Spleen (tissue), 7 donors: ENCODE measurements at regions not wholly inside any gene's neighbourhood (a gene's known extent, or its start where the extent isn't known, plus 50 kb on each side); places are given as distances from the start of the nearest gene placed in this dataset.

Experiments used
- POLR2A ChIP-seq, 3 donors: fragments of 450-650 bp; IDR thresholded peaks; one replicate each; pipeline ENCODE4 v1.5.1; 2017; ENCODE audit warnings: antibody characterized with exemption in 3 of 3, mild to moderate bottlenecking in 1 of 3
- TF ChIP-seq, protein P1 (sequence below), 11 experiments: fragments of 200-600 bp in 7 of 11; fragments of 450-650 bp in 4 of 11; sonication (generic) in 4 of 11; IDR thresholded peaks in 8 of 11; conservative IDR thresholded peaks in 3 of 11; 1 replicate in 7 of 11; 2 replicates in 4 of 11; pipeline versions ENCODE4 v1.4.0 to v1.8.0; 2016 to 2021; ENCODE audit warnings: antibody characterized with exemption in 11 of 11, inconsistent platforms in 4 of 11, mild to moderate bottlenecking in 1 of 11
- donor health status: DM: no; HTN: no; CAD: no; lungs with moderate emphysema.
- donor health status: DM: no; HTN: no; CAD: no.
- donor health status: DM: no; HTN: no; CAD: no.

DNA sequence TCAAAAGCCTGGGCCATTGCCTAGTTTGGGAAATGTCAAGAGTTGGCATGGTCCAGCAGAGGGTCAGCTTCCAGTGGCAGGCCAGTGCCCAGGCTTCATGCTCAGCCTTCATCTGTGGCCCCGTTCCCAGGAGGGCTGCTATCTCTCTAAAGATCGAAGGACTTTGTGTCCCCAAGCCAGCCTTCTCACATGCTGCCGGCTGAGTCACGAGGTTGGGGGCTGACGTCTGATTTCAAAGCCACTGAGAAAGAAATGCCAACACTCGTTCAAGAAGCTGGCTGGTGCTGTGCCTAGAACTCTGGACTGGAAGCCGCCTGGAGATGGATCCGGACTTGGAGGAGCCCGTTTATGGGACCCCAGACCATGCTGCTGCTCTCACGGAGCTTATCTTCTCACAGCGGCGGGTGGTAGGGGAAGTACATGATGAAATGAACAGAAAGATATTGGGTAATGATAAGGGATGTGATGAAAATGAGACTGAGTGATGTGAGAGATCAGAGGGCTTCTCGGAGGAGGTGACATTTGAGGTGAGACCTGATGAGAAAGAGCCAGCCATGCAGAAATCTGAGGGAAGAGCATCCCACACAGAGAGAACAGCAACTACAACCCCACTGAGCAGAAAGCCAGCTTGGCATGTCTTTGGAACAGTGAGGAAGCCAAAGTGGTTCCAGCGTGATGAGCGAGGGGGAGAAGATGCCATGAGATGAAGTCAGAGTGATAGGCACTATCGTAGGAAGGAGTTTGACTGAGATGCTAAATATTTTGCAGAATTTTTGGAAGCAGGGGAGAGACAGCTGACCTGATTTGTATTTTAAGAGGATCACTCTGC is 54.9 kb upstream of the BOD1 start:
- TF ChIP-seq, protein P1, sequence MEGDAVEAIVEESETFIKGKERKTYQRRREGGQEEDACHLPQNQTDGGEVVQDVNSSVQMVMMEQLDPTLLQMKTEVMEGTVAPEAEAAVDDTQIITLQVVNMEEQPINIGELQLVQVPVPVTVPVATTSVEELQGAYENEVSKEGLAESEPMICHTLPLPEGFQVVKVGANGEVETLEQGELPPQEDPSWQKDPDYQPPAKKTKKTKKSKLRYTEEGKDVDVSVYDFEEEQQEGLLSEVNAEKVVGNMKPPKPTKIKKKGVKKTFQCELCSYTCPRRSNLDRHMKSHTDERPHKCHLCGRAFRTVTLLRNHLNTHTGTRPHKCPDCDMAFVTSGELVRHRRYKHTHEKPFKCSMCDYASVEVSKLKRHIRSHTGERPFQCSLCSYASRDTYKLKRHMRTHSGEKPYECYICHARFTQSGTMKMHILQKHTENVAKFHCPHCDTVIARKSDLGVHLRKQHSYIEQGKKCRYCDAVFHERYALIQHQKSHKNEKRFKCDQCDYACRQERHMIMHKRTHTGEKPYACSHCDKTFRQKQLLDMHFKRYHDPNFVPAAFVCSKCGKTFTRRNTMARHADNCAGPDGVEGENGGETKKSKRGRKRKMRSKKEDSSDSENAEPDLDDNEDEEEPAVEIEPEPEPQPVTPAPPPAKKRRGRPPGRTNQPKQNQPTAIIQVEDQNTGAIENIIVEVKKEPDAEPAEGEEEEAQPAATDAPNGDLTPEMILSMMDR (IDR thresholded peaks at IDR 0.05 in 8 of 11, conservative IDR thresholded peaks at IDR 0.05 in 3 of 11) = no peak
- no peak for TF ChIP-seq POLR2A (IDR thresholded peaks at IDR 0.05)
